Fibroblast of lung (primary cell): ENCODE measurements at regions not wholly inside any gene's neighbourhood (a gene's known extent, or its start where the extent isn't known, plus 50 kb on each side); places are given as distances from the start of the nearest gene placed in this dataset.

Experiments
- CTCF ChIP-seq, 2 donors: IDR thresholded peaks in 1 of 2; conservative IDR thresholded peaks in 1 of 2; 1 replicate in 1 of 2; 2 replicates in 1 of 2; pipeline ENCODE4 v1.5.1; 2011 to 2012; ENCODE audit warnings: low read length in 2 of 2, control low read depth in 1 of 2, inconsistent platforms in 1 of 2, low read depth in 1 of 2, mild to moderate bottlenecking in 1 of 2
- EZH2 ChIP-seq: IDR thresholded peaks from 2 replicates; pipeline ENCODE4 v1.5.1; 2012; ENCODE audit warnings: low read length, control low read depth, mild to moderate bottlenecking; ENCODE audit errors: missing control alignments

- no peak for TF ChIP-seq CTCF (conservative IDR thresholded peaks at IDR 0.05 in 1 of 2, IDR thresholded peaks at IDR 0.05 in 1 of 2; ENCODE audit: low read depth in 1 of 2, low read length in 2 of 2)
- no peak for TF ChIP-seq EZH2
Observed at GRCh38 chr3:176757429-176757828, 439.9 kb downstream of the TBL1XR1 start.
